PC-3 (cell line): ENCODE measurements at regions not wholly inside any gene's neighbourhood (a gene's known extent, or its start where the extent isn't known, plus 50 kb on each side); places are given as distances from the start of the nearest gene placed in this dataset.

ENCODE experiments used
- EZH2 ChIP-seq: fragments of 300-600 bp; sonication (generic); IDR thresholded peaks from one replicate; pipeline ENCODE4 v1.6.1; 2017; ENCODE audit warnings: antibody characterized with exemption, mild to moderate bottlenecking, low read length; ENCODE audit not compliant: unreplicated experiment
- EZH2phosphoT487 ChIP-seq: fragments of 300-600 bp; sonication (generic); IDR thresholded peaks from 2 replicates; pipeline ENCODE4 v1.6.1; 2018; ENCODE audit warnings: mild to moderate bottlenecking, antibody characterized with exemption, low read length, borderline replicate concordance
- TF ChIP-seq, protein P1 (sequence below): fragments of 300-600 bp; sonication (generic); conservative IDR thresholded peaks from 2 replicates; pipeline ENCODE4 v1.5.1; 2017; ENCODE audit warnings: antibody characterized with exemption, low read depth, mild to moderate bottlenecking, low read length

DNA sequence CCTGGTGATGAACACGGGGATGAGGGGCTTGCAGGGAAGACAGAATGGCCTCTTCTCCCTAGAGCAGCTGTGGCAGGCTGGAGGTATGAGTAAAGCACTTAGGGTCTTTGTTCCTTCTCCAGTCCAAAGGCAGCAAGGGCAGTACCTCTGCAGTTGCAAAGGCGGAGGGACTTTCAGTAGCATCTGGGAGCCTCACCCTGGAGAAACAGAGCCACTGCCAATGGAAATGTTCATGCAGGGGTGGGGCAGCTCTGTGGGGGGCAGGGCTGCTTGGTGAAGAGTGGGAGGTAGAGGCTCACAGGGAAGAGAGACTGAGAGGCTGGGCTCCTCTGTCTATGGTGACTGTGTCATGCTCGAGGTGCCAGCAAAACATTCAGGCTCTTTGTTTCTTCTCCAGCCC, 344.1 kb upstream of the CHAC2 start:
- TF ChIP-seq, protein P1, sequence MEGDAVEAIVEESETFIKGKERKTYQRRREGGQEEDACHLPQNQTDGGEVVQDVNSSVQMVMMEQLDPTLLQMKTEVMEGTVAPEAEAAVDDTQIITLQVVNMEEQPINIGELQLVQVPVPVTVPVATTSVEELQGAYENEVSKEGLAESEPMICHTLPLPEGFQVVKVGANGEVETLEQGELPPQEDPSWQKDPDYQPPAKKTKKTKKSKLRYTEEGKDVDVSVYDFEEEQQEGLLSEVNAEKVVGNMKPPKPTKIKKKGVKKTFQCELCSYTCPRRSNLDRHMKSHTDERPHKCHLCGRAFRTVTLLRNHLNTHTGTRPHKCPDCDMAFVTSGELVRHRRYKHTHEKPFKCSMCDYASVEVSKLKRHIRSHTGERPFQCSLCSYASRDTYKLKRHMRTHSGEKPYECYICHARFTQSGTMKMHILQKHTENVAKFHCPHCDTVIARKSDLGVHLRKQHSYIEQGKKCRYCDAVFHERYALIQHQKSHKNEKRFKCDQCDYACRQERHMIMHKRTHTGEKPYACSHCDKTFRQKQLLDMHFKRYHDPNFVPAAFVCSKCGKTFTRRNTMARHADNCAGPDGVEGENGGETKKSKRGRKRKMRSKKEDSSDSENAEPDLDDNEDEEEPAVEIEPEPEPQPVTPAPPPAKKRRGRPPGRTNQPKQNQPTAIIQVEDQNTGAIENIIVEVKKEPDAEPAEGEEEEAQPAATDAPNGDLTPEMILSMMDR = no peak
- no peak for TF ChIP-seq EZH2
- no peak for TF ChIP-seq EZH2phosphoT487
